ENCODE measurements at regions not wholly inside any gene's neighbourhood (a gene's known extent, or its start where the extent isn't known, plus 50 kb on each side); places are given as distances from the start of the nearest gene placed in this dataset.
A peak's percentile ranks its signal among the peaks of the same experiment; 100 is the strongest.

- ATAC-seq (ENCODE audit: low read depth) = no peak
- Mint-ChIP-seq H3K4me3 (no peak overlapping the region), H3K27me3 (no peaks in the 10 kb centered on the region), H3K27ac (no peak overlapping the region), H3K36me3 (no peaks in the 10 kb centered on the region), H3K9me3 (no peaks in the 10 kb centered on the region), H3K4me1 (no peaks in the 10 kb centered on the region)
- no peak for DNase-seq (ENCODE audit: low spot score in 2 of 2)
Measured at GRCh38 chr21:24938573-24938972, 668.7 kb downstream of the MRPL39 start.

GRCh38 chr21:24935991-24936390 is 671.3 kb downstream of the MRPL39 start:
- no peak for DNase-seq (ENCODE audit: low spot score in 2 of 2)
- H3K27ac Mint-ChIP-seq = no peak overlapping the region
- no peaks in the 10 kb centered on the region for H3K4me1 Mint-ChIP-seq
- no peak overlapping the region for H3K4me3 Mint-ChIP-seq
- ATAC-seq (ENCODE audit: low read depth) = no peak
- no peaks in the 10 kb centered on the region for H3K9me3 Mint-ChIP-seq
- H3K27me3 Mint-ChIP-seq = no peaks in the 10 kb centered on the region
- H3K36me3 Mint-ChIP-seq = no peaks in the 10 kb centered on the region

- DNase-seq (ENCODE audit: low spot score in 2 of 2) (no peak), ATAC-seq (ENCODE audit: low read depth) (no peak)
- Mint-ChIP-seq H3K4me1 (no peaks in the 10 kb centered on the region), H3K4me3 (no peak overlapping the region), H3K9me3 (no peaks in the 10 kb centered on the region), H3K36me3 (no peaks in the 10 kb centered on the region), H3K27ac (no peak overlapping the region), H3K27me3 (no peaks in the 10 kb centered on the region)
Measured at GRCh38 chr21:24910591-24910990, 696.7 kb downstream of the MRPL39 start.

- DNase-seq (ENCODE audit: low spot score in 2 of 2) (no peak), ATAC-seq (ENCODE audit: low read depth) (no peak)
- peaks cover 5% of the 10 kb centered on the region for H3K4me1 Mint-ChIP-seq
- H3K27ac Mint-ChIP-seq = no peak overlapping the region
- no peaks in the 10 kb centered on the region for H3K9me3 Mint-ChIP-seq
- no peaks in the 10 kb centered on the region for H3K27me3 Mint-ChIP-seq
- H3K36me3 Mint-ChIP-seq = no peaks in the 10 kb centered on the region
- no peak overlapping the region for H3K4me3 Mint-ChIP-seq
Measured at GRCh38 chr21:24903994-24904635, 703.2 kb downstream of the MRPL39 start.

GRCh38 chr21:24899138-24899537 is 708.1 kb downstream of the MRPL39 start:
- Mint-ChIP-seq H3K36me3 (no peaks in the 10 kb centered on the region), H3K27me3 (no peaks in the 10 kb centered on the region), H3K4me1 (peaks cover 15% of the 10 kb centered on the region), H3K27ac (no peak overlapping the region), H3K9me3 (no peaks in the 10 kb centered on the region), H3K4me3 (no peak overlapping the region)
- DNase-seq (ENCODE audit: low spot score in 2 of 2) = no peak
- ATAC-seq (ENCODE audit: low read depth) = peak; percentile 67

GRCh38 chr21:24897883-24898282 is 709.4 kb downstream of the MRPL39 start:
- Mint-ChIP-seq H3K27ac (no peak overlapping the region), H3K27me3 (no peaks in the 10 kb centered on the region), H3K36me3 (no peaks in the 10 kb centered on the region), H3K9me3 (no peaks in the 10 kb centered on the region), H3K4me1 (peaks cover 15% of the 10 kb centered on the region), H3K4me3 (no peak overlapping the region)
- DNase-seq (ENCODE audit: low spot score in 2 of 2) = no peak
- ATAC-seq (ENCODE audit: low read depth) = no peak

GRCh38 chr21:24896735-24897124 is 710.6 kb downstream of the MRPL39 start:
- H3K27me3 Mint-ChIP-seq = no peaks in the 10 kb centered on the region
- no peak overlapping the region for H3K4me3 Mint-ChIP-seq
- peaks cover 11% of the 10 kb centered on the region for H3K4me1 Mint-ChIP-seq
- peak; percentile 27 for ATAC-seq (ENCODE audit: low read depth)
- DNase-seq (ENCODE audit: low spot score in 2 of 2) = no peak
- H3K36me3 Mint-ChIP-seq = no peaks in the 10 kb centered on the region
- peak overlapping the region; percentile 1 for H3K27ac Mint-ChIP-seq
- H3K9me3 Mint-ChIP-seq = no peaks in the 10 kb centered on the region

GRCh38 chr21:24895885-24896734 is 711.2 kb downstream of the MRPL39 start:
- Mint-ChIP-seq H3K27me3 (no peaks in the 10 kb centered on the region), H3K27ac (peak overlapping the region; percentile 1), H3K9me3 (no peaks in the 10 kb centered on the region), H3K4me3 (no peak overlapping the region), H3K36me3 (no peaks in the 10 kb centered on the region), H3K4me1 (peaks cover 11% of the 10 kb centered on the region)
- DNase-seq (ENCODE audit: low spot score in 2 of 2) = peak; percentile 10 to 24
- ATAC-seq (ENCODE audit: low read depth) = peak; percentile 72

- Mint-ChIP-seq H3K36me3 (no peaks in the 10 kb centered on the region), H3K4me1 (peaks cover 11% of the 10 kb centered on the region), H3K27me3 (no peaks in the 10 kb centered on the region), H3K9me3 (no peaks in the 10 kb centered on the region), H3K27ac (no peak overlapping the region), H3K4me3 (no peak overlapping the region)
- DNase-seq (ENCODE audit: low spot score in 2 of 2) = no peak
- no peak for ATAC-seq (ENCODE audit: low read depth)
Measured at GRCh38 chr21:24894324-24894723, 713.0 kb downstream of the MRPL39 start.

- H3K4me1 Mint-ChIP-seq = no peaks in the 10 kb centered on the region
- no peaks in the 10 kb centered on the region for H3K27me3 Mint-ChIP-seq
- ATAC-seq (ENCODE audit: low read depth) (no peak), DNase-seq (ENCODE audit: low spot score in 2 of 2) (no peak)
- H3K27ac Mint-ChIP-seq = no peak overlapping the region
- no peak overlapping the region for H3K4me3 Mint-ChIP-seq
- H3K9me3 Mint-ChIP-seq = peaks cover under 1% of the 10 kb centered on the region
- no peaks in the 10 kb centered on the region for H3K36me3 Mint-ChIP-seq
Measured at GRCh38 chr21:24890021-24890420, 717.3 kb downstream of the MRPL39 start.

- DNase-seq (ENCODE audit: low spot score in 2 of 2) (no peak), ATAC-seq (ENCODE audit: low read depth) (no peak)
- Mint-ChIP-seq H3K4me1 (no peaks in the 10 kb centered on the region), H3K27ac (no peak overlapping the region), H3K27me3 (no peaks in the 10 kb centered on the region), H3K4me3 (no peak overlapping the region), H3K9me3 (peaks cover 4% of the 10 kb centered on the region), H3K36me3 (peaks cover 2% of the 10 kb centered on the region)
Measured at GRCh38 chr21:24881506-24881905, 725.8 kb downstream of the MRPL39 start.

GRCh38 chr21:24870633-24871032 is 736.6 kb downstream of the MRPL39 start:
- Mint-ChIP-seq H3K27ac (no peak overlapping the region), H3K9me3 (peaks cover 6% of the 10 kb centered on the region), H3K27me3 (no peaks in the 10 kb centered on the region), H3K4me1 (no peaks in the 10 kb centered on the region), H3K4me3 (no peak overlapping the region), H3K36me3 (no peaks in the 10 kb centered on the region)
- ATAC-seq (ENCODE audit: low read depth) = no peak
- DNase-seq (ENCODE audit: low spot score in 2 of 2) = no peak

- Mint-ChIP-seq H3K27ac (no peak overlapping the region), H3K4me3 (no peak overlapping the region), H3K9me3 (peaks cover 6% of the 10 kb centered on the region), H3K4me1 (no peaks in the 10 kb centered on the region), H3K36me3 (no peaks in the 10 kb centered on the region), H3K27me3 (no peaks in the 10 kb centered on the region)
- no peak for ATAC-seq (ENCODE audit: low read depth)
- no peak for DNase-seq (ENCODE audit: low spot score in 2 of 2)
Measured at GRCh38 chr21:24869862-24870261, 737.4 kb downstream of the MRPL39 start.

GRCh38 chr21:24868117-24868516 is 739.2 kb downstream of the MRPL39 start:
- peaks cover 2% of the 10 kb centered on the region for H3K9me3 Mint-ChIP-seq
- H3K36me3 Mint-ChIP-seq = no peaks in the 10 kb centered on the region
- no peaks in the 10 kb centered on the region for H3K27me3 Mint-ChIP-seq
- ATAC-seq (ENCODE audit: low read depth) = no peak
- no peaks in the 10 kb centered on the region for H3K4me1 Mint-ChIP-seq
- no peak for DNase-seq (ENCODE audit: low spot score in 2 of 2)
- no peak overlapping the region for H3K27ac Mint-ChIP-seq
- no peak overlapping the region for H3K4me3 Mint-ChIP-seq

- no peak overlapping the region for H3K27ac Mint-ChIP-seq
- H3K36me3 Mint-ChIP-seq = no peaks in the 10 kb centered on the region
- ATAC-seq (ENCODE audit: low read depth) (no peak), DNase-seq (ENCODE audit: low spot score in 2 of 2) (no peak)
- peaks cover 2% of the 10 kb centered on the region for H3K9me3 Mint-ChIP-seq
- no peak overlapping the region for H3K4me3 Mint-ChIP-seq
- H3K27me3 Mint-ChIP-seq = peaks cover 3% of the 10 kb centered on the region
- no peaks in the 10 kb centered on the region for H3K4me1 Mint-ChIP-seq
Measured at GRCh38 chr21:24861471-24861870, 745.8 kb downstream of the MRPL39 start.

Measured in memory B cell (primary cell).